Liver (tissue), 7 donors: ENCODE measurements at regions not wholly inside any gene's neighbourhood (a gene's known extent, or its start where the extent isn't known, plus 50 kb on each side); places are given as distances from the start of the nearest gene placed in this dataset.

Experiments used
- DNase-seq: peaks from one replicate; pipeline ENCODE4 v3.0.0-alpha.2; 2017; ENCODE audit warnings: low spot score
- H3K27ac ChIP-seq, 2 donors: one replicate each; pipeline ENCODE4 v1.7.0; 2013; ENCODE audit warnings: inconsistent platforms in 2 of 2, low read length in 2 of 2, control low read depth in 1 of 2, low read depth in 1 of 2, mild to moderate bottlenecking in 1 of 2
- H3K27me3 ChIP-seq, 4 donors: one replicate each; pipeline versions ENCODE4 v1.6.1 to v1.7.0; 2013; ENCODE audit warnings: low read length in 3 of 4, inconsistent platforms in 1 of 4, mild to moderate bottlenecking in 1 of 4, moderate library complexity in 1 of 4; ENCODE audit not compliant: control insufficient read depth in 4 of 4, insufficient read depth in 4 of 4
- H3K36me3 ChIP-seq, 4 donors: one replicate each; pipeline versions ENCODE4 v1.6.1 to v1.7.0; 2013; ENCODE audit warnings: low read length in 3 of 4, mild to moderate bottlenecking in 3 of 4, low read depth in 1 of 4, moderate library complexity in 1 of 4; ENCODE audit not compliant: control insufficient read depth in 4 of 4, insufficient read depth in 3 of 4
- H3K4me1 ChIP-seq, 4 donors: one replicate each; pipeline versions ENCODE4 v1.6.1 to v1.7.0; 2013; ENCODE audit warnings: low read length in 3 of 4, mild to moderate bottlenecking in 3 of 4, moderate library complexity in 1 of 4; ENCODE audit not compliant: control insufficient read depth in 4 of 4, insufficient read depth in 4 of 4
- H3K4me3 ChIP-seq, 3 donors: one replicate each; pipeline versions ENCODE4 v1.6.1 to v1.7.0; 2013; ENCODE audit warnings: low read length in 3 of 3, control low read depth in 1 of 3, low read depth in 1 of 3, mild to moderate bottlenecking in 1 of 3
- H3K9ac ChIP-seq, 2 donors: one replicate each; pipeline ENCODE4 v1.7.0; 2013; ENCODE audit warnings: low read length in 2 of 2, mild to moderate bottlenecking in 2 of 2, moderate library complexity in 2 of 2, control low read depth in 1 of 2, low read depth in 1 of 2
- H3K9me3 ChIP-seq, 4 donors: one replicate each; pipeline versions ENCODE4 v1.6.1 to v1.7.0; 2013; ENCODE audit warnings: low read length in 3 of 4; ENCODE audit not compliant: control insufficient read depth in 4 of 4
- ATF3 ChIP-seq: IDR thresholded peaks from 2 replicates; pipeline ENCODE4 v1.6.1; 2016; ENCODE audit warnings: antibody characterized with exemption
- EGR1 ChIP-seq, 2 donors: IDR thresholded peaks; 2 replicates each; pipeline ENCODE4 v1.6.1; 2016 to 2018; ENCODE audit warnings: antibody characterized with exemption in 2 of 2, low read depth in 2 of 2
- FOXA1 ChIP-seq: IDR thresholded peaks from 2 replicates; pipeline ENCODE4 v1.6.1; 2016; ENCODE audit warnings: antibody characterized with exemption
- FOXA2 ChIP-seq: IDR thresholded peaks from 2 replicates; pipeline ENCODE4 v1.6.1; 2016; ENCODE audit warnings: antibody characterized with exemption
- GABPA ChIP-seq, 2 donors: IDR thresholded peaks in 1 of 2; conservative IDR thresholded peaks in 1 of 2; 2 replicates each; pipeline ENCODE4 v1.6.1; 2016; ENCODE audit warnings: antibody characterized with exemption in 2 of 2, mild to moderate bottlenecking in 1 of 2, moderate library complexity in 1 of 2
- HNF4A ChIP-seq, 2 donors: conservative IDR thresholded peaks; 2 replicates each; pipeline ENCODE4 v1.6.1; 2016; ENCODE audit warnings: antibody characterized with exemption in 2 of 2, mild to moderate bottlenecking in 2 of 2
- HNF4G ChIP-seq: IDR thresholded peaks from 2 replicates; pipeline ENCODE4 v1.6.1; 2016; ENCODE audit warnings: antibody characterized with exemption
- JUND ChIP-seq, 2 donors: IDR thresholded peaks; 2 replicates each; pipeline ENCODE4 v1.6.1; 2016; ENCODE audit warnings: antibody characterized with exemption in 2 of 2
- MAX ChIP-seq: IDR thresholded peaks from 2 replicates; pipeline ENCODE4 v1.6.1; 2016; ENCODE audit warnings: antibody characterized with exemption
- NR2F2 ChIP-seq: IDR thresholded peaks from 2 replicates; pipeline ENCODE4 v1.6.1; 2016; ENCODE audit warnings: antibody characterized with exemption
- RAD21 ChIP-seq, 2 donors: IDR thresholded peaks; 2 replicates each; pipeline ENCODE4 v1.6.1; 2016; ENCODE audit warnings: antibody characterized with exemption in 2 of 2, mild to moderate bottlenecking in 2 of 2
- REST ChIP-seq: IDR thresholded peaks from 2 replicates; pipeline ENCODE4 v1.6.1; 2016; ENCODE audit warnings: antibody characterized with exemption, mild to moderate bottlenecking
- RXRA ChIP-seq, 2 donors: IDR thresholded peaks; 2 replicates each; pipeline ENCODE4 v1.6.1; 2017 to 2018; ENCODE audit warnings: antibody characterized with exemption in 2 of 2, mild to moderate bottlenecking in 1 of 2
- SP1 ChIP-seq: IDR thresholded peaks from 2 replicates; pipeline ENCODE4 v1.6.1; 2018; ENCODE audit warnings: antibody characterized with exemption, mild to moderate bottlenecking
- TAF1 ChIP-seq: conservative IDR thresholded peaks from 2 replicates; pipeline ENCODE4 v1.6.1; 2016; ENCODE audit warnings: antibody characterized with exemption, mild to moderate bottlenecking
- YY1 ChIP-seq: IDR thresholded peaks from 2 replicates; pipeline ENCODE4 v1.6.1; 2016; ENCODE audit warnings: antibody characterized with exemption, mild to moderate bottlenecking
- ZBTB33 ChIP-seq: IDR thresholded peaks from 2 replicates; pipeline ENCODE4 v1.6.1; 2016; ENCODE audit warnings: antibody characterized with exemption
- WGBS: extraction: QIAGEN DNeasy Blood & Tissue Kit; methylation state at CpG from one replicate; pipeline ENCODE4 v1.1.7; 2013; 5-methylcytosine and 5-hydroxymethylcytosine counted together
- donor health status: healthy.
- donor health status: healthy.
- donor health status: healthy.
- donor health status: healthy.

- no peak for TF ChIP-seq NR2F2
- TF ChIP-seq FOXA2: no peak
- TF ChIP-seq SP1: no peak
- TF ChIP-seq ATF3: no peak
- TF ChIP-seq HNF4G: no peak
- TF ChIP-seq RAD21 (IDR thresholded peaks at IDR 0.05): no peak
- TF ChIP-seq EGR1 (IDR thresholded peaks at IDR 0.05; ENCODE audit: low read depth in 2 of 2): no peak
- no peak for TF ChIP-seq GABPA (IDR thresholded peaks at IDR 0.05 in 1 of 2, conservative IDR thresholded peaks at IDR 0.05 in 1 of 2)
- no peak for TF ChIP-seq FOXA1
- no peak for TF ChIP-seq TAF1
- TF ChIP-seq HNF4A (conservative IDR thresholded peaks at IDR 0.05): no peak
- no peak for TF ChIP-seq RXRA (IDR thresholded peaks at IDR 0.05)
- no peak for TF ChIP-seq JUND (IDR thresholded peaks at IDR 0.05)
- no peak for TF ChIP-seq MAX
- no peak for TF ChIP-seq REST
- no peak for TF ChIP-seq YY1
- TF ChIP-seq ZBTB33: no peak
- Histone ChIP-seq H3K4me1 (peaks cover 14 to 49% (median 36%) of the 10 kb centered on the region in 4 donors), H3K36me3 (no peaks in the 10 kb centered on the region), H3K9me3 (no peaks in the 10 kb centered on the region), H3K27ac (no peak overlapping the region), H3K27me3 (no peaks in the 10 kb centered on the region), H3K9ac (no peak overlapping the region), H3K4me3 (no peak overlapping the region)
- WGBS: 59% methylated on average over 6 of the region's 6 CpGs
- no peak for DNase-seq
Measured at GRCh38 chr20:50387996-50388332, 122.2 kb upstream of the PTPN1 start.

GRCh38 chr20:50388733-50389437, 121.3 kb upstream of the PTPN1 start:
- H3K36me3 ChIP-seq: no peaks in the 10 kb centered on the region
- no peak overlapping the region for H3K4me3 ChIP-seq
- no peak overlapping the region for H3K9ac ChIP-seq
- no peaks in the 10 kb centered on the region for H3K27me3 ChIP-seq
- no peaks in the 10 kb centered on the region for H3K9me3 ChIP-seq
- peaks cover 6 to 44% (median 30%) of the 10 kb centered on the region in 4 donors for H3K4me1 ChIP-seq
- TF ChIP-seq RXRA (IDR thresholded peaks at IDR 0.05) (peak; percentile 44 to 56), MAX (no peak), FOXA1 (no peak), JUND (IDR thresholded peaks at IDR 0.05) (no peak), NR2F2 (no peak), SP1 (peak; percentile 62), FOXA2 (no peak), REST (no peak), GABPA (IDR thresholded peaks at IDR 0.05 in 1 of 2, conservative IDR thresholded peaks at IDR 0.05 in 1 of 2) (no peak), HNF4A (conservative IDR thresholded peaks at IDR 0.05) (peak; percentile 73 to 78), HNF4G (peak; percentile 42), ZBTB33 (no peak), RAD21 (IDR thresholded peaks at IDR 0.05) (peak; percentile 7 to 40), TAF1 (no peak)
- WGBS: 51% methylated on average over 12 of the region's 12 CpGs
- H3K27ac ChIP-seq: peak overlapping the region; percentile 85 to 88
- no peak for DNase-seq
